ENCODE measurements at regions not wholly inside any gene's neighbourhood (a gene's known extent, or its start where the extent isn't known, plus 50 kb on each side); places are given as distances from the start of the nearest gene placed in this dataset.
A peak's percentile ranks its signal among the peaks of the same experiment; 100 is the strongest.

DNA sequence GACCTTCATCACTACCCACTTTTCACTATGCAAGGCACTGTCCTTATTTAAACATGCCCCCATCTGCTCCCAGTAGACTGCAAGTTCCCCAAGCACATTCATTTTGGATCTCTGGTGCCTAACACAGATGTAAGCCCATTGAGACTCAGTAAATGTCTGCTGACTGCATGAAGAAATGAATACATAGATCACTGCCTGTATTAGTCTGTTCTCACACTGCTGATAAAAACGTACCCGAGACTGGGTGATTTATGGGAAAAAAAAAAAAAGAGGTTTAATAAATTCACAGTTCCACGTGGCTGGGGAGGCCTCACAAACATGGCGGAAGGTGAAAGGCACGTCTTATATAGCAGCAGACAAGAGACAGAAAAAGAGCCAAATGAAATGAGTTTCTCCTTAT, 204.9 kb downstream of the ATG4C start:
- no peak for DNase-seq

GRCh38 chr1:62989497-62989896, 205.6 kb downstream of the ATG4C start:
- DNase-seq = no peak

GRCh38 chr1:62991152-62991551, 207.2 kb downstream of the ATG4C start:
- DNase-seq = peak in 1 of 2 experiments; percentile 2

GRCh38 chr1:62993844-62994243, 209.9 kb downstream of the ATG4C start:
- DNase-seq = no peak

DNA sequence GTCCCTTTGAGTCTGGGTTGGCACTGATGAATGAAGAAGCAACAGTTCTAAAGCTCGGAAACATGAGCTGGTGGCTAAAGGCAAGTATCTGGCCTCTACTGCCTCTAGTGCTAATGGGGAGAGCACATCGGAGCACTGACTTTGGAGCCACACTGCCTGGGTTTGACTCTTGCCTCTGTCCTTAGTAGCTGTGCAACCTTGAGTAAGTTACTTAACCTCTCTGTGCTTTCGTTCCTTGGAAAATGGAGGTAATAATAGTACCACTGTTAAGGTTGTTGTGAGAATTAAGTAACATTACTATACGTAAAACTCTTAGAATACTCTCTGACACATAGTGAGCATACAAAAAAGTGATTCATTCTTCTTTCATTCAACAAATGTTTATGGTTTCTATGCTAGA, 211.2 kb downstream of the ATG4C start:
- DNase-seq = no peak

- DNase-seq = no peak
Measured at GRCh38 chr1:62997884-62998283, 214.0 kb downstream of the ATG4C start.

DNA sequence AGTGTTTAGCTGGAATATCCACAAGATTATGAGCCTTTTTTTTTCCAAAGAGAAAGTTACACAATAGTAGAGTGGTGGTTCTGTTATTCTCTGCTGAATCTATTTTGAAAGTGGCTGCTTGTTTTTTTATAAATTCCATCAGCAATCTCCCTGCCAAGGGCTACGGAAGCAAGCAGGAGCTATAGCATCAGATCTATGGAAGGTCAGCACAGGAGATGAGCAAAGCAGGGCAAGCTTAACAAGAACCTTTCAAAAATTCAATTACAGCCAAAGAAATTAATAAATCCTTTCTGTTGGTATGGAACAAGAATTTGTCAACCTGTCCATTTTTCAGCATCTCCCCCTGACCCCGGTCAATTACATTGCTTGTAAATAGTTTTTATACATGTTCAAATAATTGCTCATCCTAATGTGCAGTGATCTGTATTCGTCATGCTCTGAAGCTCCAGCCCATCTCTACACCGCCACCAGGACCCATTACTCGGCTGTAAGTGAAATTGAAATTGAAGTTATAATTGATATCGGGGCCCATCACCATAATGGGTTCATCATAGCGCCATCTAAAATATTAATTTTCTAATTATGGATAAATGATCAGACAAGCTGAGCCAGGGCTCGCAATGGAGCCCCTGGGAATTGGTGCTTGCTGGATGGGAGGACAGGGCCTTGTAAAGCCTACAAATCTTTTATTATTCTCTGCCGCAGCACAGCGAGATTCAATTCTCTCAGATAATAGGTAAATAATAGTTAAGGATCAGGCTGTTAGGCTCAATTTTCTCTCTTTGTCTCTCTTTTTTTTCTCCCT, 215.1 kb downstream of the ATG4C start:
- DNase-seq = no peak

GRCh38 chr1:63000508-63000907, 216.6 kb downstream of the ATG4C start:
- DNase-seq = no peak

DNA sequence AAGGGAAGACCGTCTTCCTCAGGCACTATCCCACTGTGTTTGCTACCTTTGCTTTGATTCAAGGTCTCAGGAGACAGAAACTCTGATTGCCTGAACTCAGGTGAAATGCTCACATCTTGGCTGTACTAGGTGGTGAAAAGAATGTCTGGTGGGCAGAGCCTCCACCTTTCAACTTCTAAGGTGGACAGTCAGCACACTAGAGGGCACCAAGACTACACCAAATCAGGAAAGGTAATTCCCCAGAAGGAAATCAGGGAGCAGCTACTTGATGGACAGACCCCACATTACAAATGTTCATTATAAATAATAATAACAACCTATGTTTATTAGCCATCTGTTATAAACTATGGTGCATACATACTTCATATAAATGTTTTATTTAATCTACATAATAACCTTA, 220.9 kb downstream of the ATG4C start:
- DNase-seq = no peak

DNA sequence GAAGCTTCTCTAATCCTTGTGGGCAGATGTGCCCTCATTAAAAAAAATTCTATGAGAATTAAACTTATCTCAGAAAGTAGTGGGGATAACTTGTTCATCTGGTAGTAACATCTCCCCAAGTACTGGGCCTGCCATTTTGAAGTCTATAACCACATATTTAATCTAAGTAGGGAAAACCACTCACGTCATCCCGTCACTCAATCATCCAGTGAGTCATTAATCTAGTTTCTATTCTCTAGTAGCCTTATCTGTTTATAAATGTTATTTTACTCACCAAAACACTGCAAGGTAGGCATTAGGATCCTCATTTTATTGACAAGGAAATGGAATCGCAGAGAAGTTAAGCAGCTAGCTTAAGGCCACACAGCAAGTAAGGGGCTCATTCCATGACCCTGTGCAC, 221.9 kb downstream of the ATG4C start:
- DNase-seq = no peak

DNA sequence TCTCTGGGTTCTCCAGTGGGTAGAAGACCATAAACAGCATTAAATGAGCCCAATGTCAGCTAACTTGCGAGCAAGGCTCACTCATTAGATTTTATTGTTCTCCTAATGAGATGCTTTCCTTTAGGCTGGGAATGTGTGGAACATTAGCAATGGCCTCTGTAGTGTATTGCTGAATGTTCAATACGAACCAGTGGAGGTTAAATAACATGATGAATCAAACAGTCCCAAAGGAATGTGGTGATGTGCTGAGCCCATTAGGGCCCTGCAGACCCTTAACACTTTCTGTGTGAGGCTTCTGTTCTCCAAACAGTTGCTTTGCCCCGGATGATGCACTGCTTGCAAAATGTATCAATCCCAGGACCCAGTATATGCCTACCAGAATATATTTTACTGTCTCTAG, 225.5 kb downstream of the ATG4C start:
- DNase-seq = no peak

DNA sequence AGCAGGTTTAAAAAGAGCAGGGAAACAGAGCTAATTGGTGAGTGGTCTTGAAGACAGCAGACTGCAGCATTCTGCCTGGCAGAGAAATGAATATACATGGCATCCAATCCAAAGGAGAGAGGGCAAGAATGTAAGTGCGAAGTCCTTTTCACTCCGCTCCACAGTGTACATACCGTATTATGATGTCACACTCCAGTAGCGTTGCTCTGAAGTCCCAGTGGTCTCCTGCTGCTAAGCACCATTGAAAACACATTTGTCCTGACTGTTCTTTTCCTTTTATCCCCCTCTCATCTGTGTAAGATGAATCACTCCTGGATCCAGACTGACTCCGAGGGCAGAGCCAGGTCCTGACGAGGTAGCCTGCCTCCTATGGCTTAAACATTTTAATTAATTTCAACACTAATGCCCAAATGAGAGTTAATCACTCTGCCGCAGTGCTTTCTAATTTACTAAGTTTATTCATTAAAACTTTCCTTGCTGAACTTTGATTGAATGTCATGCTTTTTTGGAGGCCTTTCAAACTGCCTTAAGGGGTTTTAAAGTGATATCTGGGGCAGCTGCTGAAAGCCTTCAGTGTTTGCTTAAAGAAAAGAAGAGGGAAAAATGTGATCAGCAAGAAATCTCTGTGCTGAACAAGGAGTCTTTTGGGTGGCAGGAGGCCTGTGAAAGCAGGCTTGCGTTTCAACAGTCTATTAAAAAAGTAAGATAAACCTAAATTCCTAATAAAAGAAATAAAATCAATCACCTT, 227.2 kb downstream of the ATG4C start:
- no peak for DNase-seq

GRCh38 chr1:63012339-63012738, 228.4 kb downstream of the ATG4C start:
- no peak for DNase-seq

DNA sequence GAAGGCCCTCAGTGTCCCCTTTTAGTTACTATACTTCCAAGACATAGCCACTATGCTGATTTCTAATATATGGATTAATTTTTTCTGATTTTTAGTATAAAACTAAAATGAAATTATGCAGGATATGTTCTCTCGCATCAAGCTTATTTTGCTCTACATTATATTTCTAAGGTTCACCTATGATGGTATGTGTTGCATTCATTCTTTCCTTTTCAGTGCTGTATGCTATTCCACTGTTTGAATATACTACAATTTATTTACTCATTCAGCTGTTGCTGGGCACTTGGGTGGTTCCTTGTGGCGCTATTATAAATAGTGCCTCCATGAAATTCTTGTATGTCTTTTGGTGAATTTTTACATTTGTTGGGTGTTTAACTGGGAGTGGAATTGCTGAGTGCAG, 230.3 kb downstream of the ATG4C start:
- DNase-seq = no peak

DNA sequence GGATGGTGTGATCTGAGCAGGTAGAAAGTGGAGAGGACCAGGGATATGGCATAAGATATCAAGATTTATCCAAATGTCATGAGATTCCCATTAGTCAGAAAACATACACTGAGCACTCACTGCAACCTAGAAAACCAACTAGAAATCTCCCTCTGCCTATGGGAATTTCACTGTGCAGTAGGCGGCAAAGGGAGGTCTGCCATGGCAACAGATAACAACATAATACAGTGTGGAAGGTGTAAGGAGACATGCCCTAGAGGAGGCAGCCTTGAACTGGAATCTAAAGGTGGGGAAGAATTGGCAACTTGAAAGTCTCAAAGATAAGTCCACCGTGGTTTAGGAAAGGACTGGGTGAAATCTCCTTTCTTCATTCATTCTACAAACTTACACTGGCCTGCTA, 238.4 kb downstream of the ATG4C start:
- DNase-seq = no peak

- no peak for DNase-seq
Measured at GRCh38 chr1:63023171-63023570, 239.2 kb downstream of the ATG4C start.

DNA sequence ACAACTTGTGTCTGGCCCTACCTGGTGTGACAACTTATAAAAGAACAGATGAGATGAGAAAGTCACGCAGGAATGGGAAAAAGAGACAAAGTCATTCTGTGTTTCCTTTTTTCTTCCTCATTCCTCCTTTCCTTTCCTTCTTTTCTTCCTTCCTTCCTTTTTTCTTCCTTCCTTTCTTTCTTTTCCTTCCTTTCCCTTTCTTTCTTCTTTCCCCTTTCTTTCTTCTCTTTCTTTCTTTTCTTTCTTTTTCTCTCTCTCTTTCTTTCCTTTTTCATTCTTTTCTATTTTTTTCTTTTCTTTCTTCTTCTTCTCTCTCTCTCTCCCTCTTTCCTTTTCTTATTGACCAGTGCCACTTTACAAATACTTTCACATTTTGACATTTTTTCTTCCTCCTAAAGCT, 239.7 kb downstream of the ATG4C start:
- no peak for DNase-seq

GRCh38 chr1:63024132-63024531, 240.2 kb downstream of the ATG4C start:
- no peak for DNase-seq

DNA sequence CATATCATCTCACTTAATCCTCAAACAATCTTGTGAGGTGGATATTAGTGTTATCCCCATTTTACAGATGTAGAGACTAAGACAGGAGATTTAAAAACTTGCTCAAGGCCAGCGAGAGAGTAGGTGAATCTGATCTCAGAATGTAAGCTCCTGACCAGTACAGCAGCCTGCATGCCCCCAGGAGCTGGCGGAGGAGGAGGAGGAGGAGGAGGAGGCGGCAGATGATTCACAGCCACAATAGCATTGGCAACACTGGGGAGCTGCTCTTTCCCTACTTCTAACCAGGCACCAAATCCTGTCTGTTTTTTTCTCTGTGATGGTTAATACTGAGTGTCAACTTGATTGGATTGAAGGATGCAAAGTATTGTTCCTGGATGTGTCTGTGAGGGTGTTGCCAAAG, 243.2 kb downstream of the ATG4C start:
- DNase-seq = no peak

DNA sequence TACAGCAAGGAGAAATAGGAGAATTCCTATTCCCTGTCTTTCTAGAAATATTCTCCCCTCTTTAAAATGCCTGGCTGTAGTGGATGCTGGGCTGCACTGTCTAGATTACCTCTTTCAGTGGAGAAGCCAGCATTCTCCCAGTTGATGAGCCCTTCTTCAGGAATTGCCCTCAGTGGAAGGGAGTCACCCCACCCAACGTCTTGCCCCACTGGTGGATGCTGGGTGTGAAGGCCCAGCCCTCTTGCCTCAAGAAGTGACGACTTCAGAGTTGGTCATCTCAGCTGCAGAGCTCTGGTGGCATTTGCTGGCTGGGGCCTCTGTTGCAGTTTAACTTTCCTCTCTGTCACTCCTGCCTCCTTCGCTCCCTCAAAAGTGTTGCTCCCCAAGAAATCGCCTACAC, 248.2 kb downstream of the ATG4C start:
- no peak for DNase-seq

DNA sequence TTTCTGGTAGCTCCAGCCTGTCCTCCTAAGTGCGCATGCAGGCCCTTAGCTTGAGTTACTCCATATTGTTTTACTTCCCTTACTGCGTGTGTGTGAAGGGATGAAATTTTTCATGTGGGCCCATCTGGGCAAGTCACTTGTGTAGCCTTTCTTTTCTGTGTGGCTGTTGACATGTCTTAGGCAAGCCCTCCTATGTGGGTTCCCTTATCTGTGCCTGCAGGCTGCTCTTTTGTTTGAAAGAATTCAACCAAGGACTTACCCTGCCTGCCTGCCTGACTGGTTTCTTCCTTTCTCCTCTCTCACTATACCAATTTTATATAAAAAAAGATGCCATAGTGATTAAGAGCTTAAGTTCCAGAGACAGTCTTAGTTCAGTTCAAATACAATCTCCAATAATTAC, 249.3 kb downstream of the ATG4C start:
- no peak for DNase-seq

DNA sequence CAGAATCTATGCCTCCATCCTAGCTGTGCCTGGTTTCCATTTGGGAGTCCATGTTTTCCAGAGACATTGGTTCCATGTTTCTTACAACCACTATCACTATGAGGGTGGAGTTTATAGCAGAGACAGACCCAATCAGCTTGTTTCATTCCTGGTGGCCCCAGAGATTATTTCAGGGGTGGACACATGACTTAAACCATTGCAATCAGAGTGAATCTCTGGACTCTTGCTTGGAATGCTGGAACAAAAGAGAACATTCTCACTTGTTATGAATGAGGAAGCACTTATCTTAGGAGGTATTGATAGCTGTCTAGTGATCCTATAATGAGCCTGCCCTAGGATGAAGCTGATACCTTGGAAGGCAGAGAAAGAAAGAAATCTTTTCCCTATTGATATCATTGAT, 250.3 kb downstream of the ATG4C start:
- DNase-seq = no peak

GRCh38 chr1:63038586-63038985, 254.7 kb downstream of the ATG4C start:
- no peak for DNase-seq

- no peak for DNase-seq
Measured at GRCh38 chr1:63041660-63042059, 257.7 kb downstream of the ATG4C start.

- DNase-seq = peak in 1 of 2 experiments; percentile 7
Measured at GRCh38 chr1:63042278-63042677, 258.3 kb downstream of the ATG4C start.

Measured in SHP77 (cell line).